GM23338 (cell line): ENCODE measurements at regions not wholly inside any gene's neighbourhood (a gene's known extent, or its start where the extent isn't known, plus 50 kb on each side); places are given as distances from the start of the nearest gene placed in this dataset.

Experiments
- ATAC-seq: fragments of 200-7000 bp; cut with Tn5 transposase; 3 replicates; pipeline ENCODE4 v1.9.1; 2020
- DNase-seq: peaks from one replicate; pipeline ENCODE4 v3.0.0-alpha.2; 2015; ENCODE audit warnings: low spot score
- H2AFZ ChIP-seq: fragments of 200-600 bp; sonication (generic); 2 replicates; pipeline ENCODE4 v1.8.0; 2016; ENCODE audit warnings: antibody characterized with exemption, mild to moderate bottlenecking, moderate library complexity
- H3F3A ChIP-seq: fragments of 200-600 bp; sonication (generic); replicated peaks from 2 replicates; pipeline ENCODE4 v1.8.0; 2017; ENCODE audit warnings: antibody characterized with exemption, mixed run types, low read depth
- H3K27ac ChIP-seq: fragments of 200-600 bp; sonication (generic); 2 replicates; pipeline ENCODE4 v1.6.1; 2016; ENCODE audit warnings: low read depth
- H3K27me3 ChIP-seq: fragments of 200-600 bp; sonication (generic); 2 replicates; pipeline ENCODE4 v1.8.0; 2016; ENCODE audit warnings: mild to moderate bottlenecking, mixed run types, moderate library complexity; ENCODE audit not compliant: insufficient read depth
- H3K36me3 ChIP-seq: fragments of 200-600 bp; sonication (generic); 2 replicates; pipeline ENCODE4 v1.8.0; 2016; ENCODE audit warnings: mild to moderate bottlenecking; ENCODE audit not compliant: insufficient read depth
- H3K4me1 ChIP-seq: fragments of 200-600 bp; sonication (generic); 2 replicates; pipeline ENCODE4 v1.8.0; 2016; ENCODE audit warnings: mild to moderate bottlenecking, moderate library complexity; ENCODE audit not compliant: insufficient read depth
- H3K4me2 ChIP-seq: fragments of 200-600 bp; sonication (generic); 2 replicates; pipeline ENCODE4 v1.7.1; 2017; ENCODE audit warnings: mixed run types
- H3K4me3 ChIP-seq: fragments of 200-600 bp; sonication (generic); 2 replicates; pipeline ENCODE4 v1.6.1; 2016; ENCODE audit warnings: mixed run types
- H3K79me2 ChIP-seq: fragments of 200-600 bp; sonication (generic); replicated peaks from 2 replicates; pipeline ENCODE4 v1.8.0; 2017; ENCODE audit warnings: mild to moderate bottlenecking; ENCODE audit not compliant: insufficient read depth
- H3K9me2 ChIP-seq: fragments of 200-600 bp; sonication (generic); 2 replicates; pipeline ENCODE4 v1.8.0; 2017; ENCODE audit not compliant: insufficient read depth
- H4K20me1 ChIP-seq: fragments of 200-600 bp; sonication (generic); replicated peaks from 2 replicates; pipeline ENCODE4 v1.8.0; 2017; ENCODE audit warnings: mild to moderate bottlenecking; ENCODE audit not compliant: insufficient read depth
- H3K27ac Mint-ChIP-seq: 2 replicates; pipeline ENCODE4 v1.8.0; 2020; ENCODE audit warnings: inconsistent platforms, mild to moderate bottlenecking, moderate library complexity, mixed read lengths
- H3K27me3 Mint-ChIP-seq: 3 replicates; pipeline ENCODE4 v1.8.0; 2022; ENCODE audit warnings: low read depth, mild to moderate bottlenecking, moderate library complexity, mixed read lengths, inconsistent platforms; ENCODE audit not compliant: insufficient read depth, poor library complexity
- H3K36me3 Mint-ChIP-seq: 3 replicates; pipeline ENCODE4 v1.8.0; 2021; ENCODE audit warnings: low read depth, mild to moderate bottlenecking, inconsistent platforms, moderate library complexity, mixed read lengths
- H3K4me1 Mint-ChIP-seq: 3 replicates; pipeline ENCODE4 v1.8.0; 2020; ENCODE audit warnings: mild to moderate bottlenecking, inconsistent platforms, mixed read lengths
- H3K4me3 Mint-ChIP-seq: 3 replicates; pipeline ENCODE4 v1.8.0; 2021; ENCODE audit warnings: moderate library complexity, mild to moderate bottlenecking, inconsistent platforms, mixed read lengths
- H3K9me3 Mint-ChIP-seq: 3 replicates; pipeline ENCODE4 v1.8.0; 2020; ENCODE audit warnings: moderate library complexity, mild to moderate bottlenecking, inconsistent platforms, mixed read lengths
- CREB1 ChIP-seq: fragments of 250-450 bp; sonication (Bioruptor Pico); IDR thresholded peaks from 2 replicates; pipeline ENCODE4 v1.5.0; 2020; ENCODE audit warnings: low read depth, mild to moderate bottlenecking, moderate library complexity
- CTCF ChIP-seq, 2 experiments: fragments of 200-600 bp in 1 of 2; sonication (generic) in 1 of 2; conservative IDR thresholded peaks; 2 replicates each; pipeline versions ENCODE4 v1.5.1 to v1.6.1; 2016 to 2017; ENCODE audit warnings: antibody characterized with exemption in 2 of 2, low read depth in 2 of 2, mild to moderate bottlenecking in 2 of 2, moderate library complexity in 1 of 2
- ETS1 ChIP-seq: IDR thresholded peaks from 2 replicates; pipeline ENCODE4 v1.6.1; 2016; ENCODE audit warnings: antibody characterized with exemption
- EZH2 ChIP-seq: fragments of 200-600 bp; sonication (generic); IDR thresholded peaks from one replicate; pipeline ENCODE4 v1.8.0; 2017; ENCODE audit warnings: antibody characterized with exemption, mild to moderate bottlenecking, low read depth; ENCODE audit not compliant: unreplicated experiment
- JUNB ChIP-seq: IDR thresholded peaks from one replicate; pipeline ENCODE4 v1.6.1; 2016; ENCODE audit warnings: antibody characterized with exemption; ENCODE audit not compliant: unreplicated experiment
- NANOG ChIP-seq: IDR thresholded peaks from 2 replicates; pipeline ENCODE4 v1.6.1; 2016; ENCODE audit warnings: antibody characterized with exemption, borderline replicate concordance
- POLR2AphosphoS5 ChIP-seq: IDR thresholded peaks from 2 replicates; pipeline ENCODE4 v1.6.1; 2016; ENCODE audit warnings: antibody characterized with exemption, low read depth
- ZNF114 ChIP-seq: fragments of 250-450 bp; sonication (Bioruptor Pico); IDR thresholded peaks from 2 replicates; pipeline ENCODE4 v1.5.0; 2020; ENCODE audit warnings: mild to moderate bottlenecking, moderate library complexity
- ZNF331 ChIP-seq: fragments of 250-450 bp; sonication (Bioruptor Pico); IDR thresholded peaks from 2 replicates; pipeline ENCODE4 v1.5.0; 2020; ENCODE audit warnings: low read depth, mild to moderate bottlenecking, moderate library complexity
- ZNF462 ChIP-seq: fragments of 250-450 bp; sonication (Bioruptor Pico); IDR thresholded peaks from 2 replicates; pipeline ENCODE4 v1.5.0; 2020; ENCODE audit warnings: mild to moderate bottlenecking, moderate library complexity

GRCh38 chr1:213669512-213669911, 318.3 kb upstream of the PROX1 start (continued):
- TF ChIP-seq CTCF (conservative IDR thresholded peaks at IDR 0.05; ENCODE audit: low read depth in 2 of 2) (no peak), ZNF462 (CRISPR knock-in tag) (no peak), NANOG (no peak), ZNF331 (no peak), EZH2 (no peak), ZNF114 (CRISPR knock-in tag) (no peak)

GRCh38 chr1:213669964-213670691, 317.6 kb upstream of the PROX1 start:
- Mint-ChIP-seq H3K4me1 (peaks cover 18% of the 10 kb centered on the region), H3K4me3 (0 out of 3 replicates have a peak overlapping the region, but pooled peaks have one; percentile 13), H3K27me3 (no peaks in the 10 kb centered on the region), H3K36me3 (no peaks in the 10 kb centered on the region), H3K27ac (no peak overlapping the region), H3K9me3 (peaks cover 8% of the 10 kb centered on the region; the same call in 2 of the 3 replicates)
- Histone ChIP-seq H3K4me3 (no peak overlapping the region; the same call in 1 of the 2 replicates), H2AFZ (no peak overlapping the region), H3K27me3 (no peaks in the 10 kb centered on the region), H3F3A (no peaks in the 10 kb centered on the region), H3K27ac (peak overlapping the region; percentile 30; the same call in 1 of the 2 replicates), H3K4me2 (peak overlapping the region; percentile 41), H3K9me2 (peaks cover 33% of the 10 kb centered on the region), H3K79me2 (no peaks in the 10 kb centered on the region), H3K4me1 (peaks cover 15% of the 10 kb centered on the region), H4K20me1 (no peaks in the 10 kb centered on the region), H3K36me3 (no peaks in the 10 kb centered on the region)
- ATAC-seq (peak; percentile 98), DNase-seq (peak; percentile 86)
- TF ChIP-seq EZH2 (no peak), ZNF114 (CRISPR knock-in tag) (0 out of 2 replicates have a peak, but pooled peaks have one; percentile 17), CREB1 (CRISPR knock-in tag) (peak; percentile 33), ETS1 (no peak), NANOG (peak; percentile 49; the same call in 1 of the 2 replicates), CTCF (conservative IDR thresholded peaks at IDR 0.05; ENCODE audit: low read depth in 2 of 2) (peak; percentile 37 to 46), JUNB (no peak), POLR2AphosphoS5 (peak; percentile 48)
